HEK293 (cell line): ENCODE measurements at regions not wholly inside any gene's neighbourhood (a gene's known extent, or its start where the extent isn't known, plus 50 kb on each side); places are given as distances from the start of the nearest gene placed in this dataset.

ENCODE experiments used
- CTCF ChIP-seq: fragments of 450-650 bp; formaldehyde crosslinking; IDR thresholded peaks from 2 replicates; pipeline ENCODE4 v1.5.1; 2016; ENCODE audit warnings: missing biosample characterization, missing genetic modification characterization
- PBX3 ChIP-seq: sonication (generic); formaldehyde crosslinking; IDR thresholded peaks from 2 replicates; pipeline ENCODE4 v1.8.1; 2022; ENCODE audit warnings: mild to moderate bottlenecking, moderate library complexity, missing genetic modification reagents
- ZBTB7A ChIP-seq: fragments of 450-650 bp; formaldehyde crosslinking; IDR thresholded peaks from 2 replicates; pipeline ENCODE4 v1.5.1; 2016; ENCODE audit warnings: low read depth, missing biosample characterization, missing genetic modification characterization
- ZNF791 ChIP-seq: fragments of 450-650 bp; formaldehyde crosslinking; IDR thresholded peaks from 2 replicates; pipeline ENCODE4 v1.5.1; 2016; ENCODE audit warnings: missing biosample characterization, missing genetic modification characterization

- no peak for TF ChIP-seq CTCF (tag by site-specific recombination)
- TF ChIP-seq ZNF791 (tag by site-specific recombination) = no peak
- TF ChIP-seq ZBTB7A = no peak
- no peak for TF ChIP-seq PBX3 (CRISPR knock-in tag)
Measured at GRCh38 chr16:62738666-62739460, 702.6 kb upstream of the CDH8 start.
